ENCODE measurements at regions not wholly inside any gene's neighbourhood (a gene's known extent, or its start where the extent isn't known, plus 50 kb on each side); places are given as distances from the start of the nearest gene placed in this dataset.
"Not testable (repeated sequence)": the region's sequence is repeated elsewhere in the genome, so short reads cannot be mapped to it uniquely, and the experiment has no call there.

GRCh38 chr11:127986073-127986472, 601.3 kb downstream of the ETS1 start:
- DNase-seq (ENCODE audit: low read depth), result no peak

- DNase-seq (ENCODE audit: low read depth), result no peak
Observed at GRCh38 chr11:127972816-127973215, 614.5 kb downstream of the ETS1 start.

- no peak for DNase-seq (ENCODE audit: low read depth)
Observed at GRCh38 chr11:127971448-127971847, 615.9 kb downstream of the ETS1 start.

GRCh38 chr11:127966821-127967220, 620.5 kb downstream of the ETS1 start:
- no peak for DNase-seq (ENCODE audit: low read depth)

GRCh38 chr11:127965939-127966668, 621.3 kb downstream of the ETS1 start:
- no peak for DNase-seq (ENCODE audit: low read depth)

- DNase-seq (ENCODE audit: low read depth), result no peak
Observed at GRCh38 chr11:127962416-127962815, 624.9 kb downstream of the ETS1 start.

GRCh38 chr11:127950162-127950561, 637.2 kb downstream of the ETS1 start:
- no peak for DNase-seq (ENCODE audit: low read depth)

- DNase-seq (ENCODE audit: low read depth), result no peak
Observed at GRCh38 chr11:127943763-127944162, 643.6 kb downstream of the ETS1 start.

- no peak for DNase-seq (ENCODE audit: low read depth)
Observed at GRCh38 chr11:127943152-127943551, 644.2 kb downstream of the ETS1 start.

- not testable (repeated sequence) for DNase-seq (ENCODE audit: low read depth)
Observed at GRCh38 chr11:127941554-127941953, 645.8 kb downstream of the ETS1 start.

GRCh38 chr11:127939000-127939399, 648.4 kb downstream of the ETS1 start:
- no peak for DNase-seq (ENCODE audit: low read depth)

GRCh38 chr11:127935081-127935480, 652.3 kb downstream of the ETS1 start:
- no peak for DNase-seq (ENCODE audit: low read depth)

GRCh38 chr11:127933961-127934360, 653.4 kb downstream of the ETS1 start:
- DNase-seq (ENCODE audit: low read depth), result peak; percentile 14

- no peak for DNase-seq (ENCODE audit: low read depth)
Observed at GRCh38 chr11:127931803-127932202, 655.6 kb downstream of the ETS1 start.

- DNase-seq (ENCODE audit: low read depth), result no peak
Observed at GRCh38 chr11:127926721-127927120, 660.6 kb downstream of the ETS1 start.

GRCh38 chr11:127925475-127925874, 661.9 kb downstream of the ETS1 start:
- DNase-seq (ENCODE audit: low read depth), result peak; percentile 42

- peak; percentile 95 for DNase-seq (ENCODE audit: low read depth)
Observed at GRCh38 chr11:127919206-127920000, 668.0 kb downstream of the ETS1 start.

- DNase-seq (ENCODE audit: low read depth), result no peak
Observed at GRCh38 chr11:127902382-127902781, 685.0 kb downstream of the ETS1 start.

- DNase-seq (ENCODE audit: low read depth), result peak; percentile 53
Observed at GRCh38 chr11:127898422-127899365, 688.7 kb downstream of the ETS1 start.

- DNase-seq (ENCODE audit: low read depth), result no peak
Observed at GRCh38 chr11:127895776-127896175, 691.6 kb downstream of the ETS1 start.

GRCh38 chr11:127894316-127894715, 693.0 kb downstream of the ETS1 start:
- DNase-seq (ENCODE audit: low read depth), result no peak
